ENCODE measurements at regions not wholly inside any gene's neighbourhood (a gene's known extent, or its start where the extent isn't known, plus 50 kb on each side); places are given as distances from the start of the nearest gene placed in this dataset.
"Not testable (repeated sequence)": the region's sequence is repeated elsewhere in the genome, so short reads cannot be mapped to it uniquely, and the experiment has no call there.

GRCh38 chr2:185591276-185591675 is 147.3 kb upstream of the FSIP2 start:
- not testable (repeated sequence) for TF ChIP-seq POLR2A (IDR thresholded peaks at IDR 0.05; ENCODE audit: low read depth, low read length); POLR2AphosphoS5 (IDR thresholded peaks at IDR 0.05; ENCODE audit: low read depth, low read length); TAF1 (IDR thresholded peaks at IDR 0.05; ENCODE audit: borderline replicate concordance, low read depth, low read length)

Data from GM12892 (cell line).